ENCODE measurements at regions not wholly inside any gene's neighbourhood (a gene's known extent, or its start where the extent isn't known, plus 50 kb on each side); places are given as distances from the start of the nearest gene placed in this dataset.
"Not testable (repeated sequence)": the region's sequence is repeated elsewhere in the genome, so short reads cannot be mapped to it uniquely, and the experiment has no call there.

DNA sequence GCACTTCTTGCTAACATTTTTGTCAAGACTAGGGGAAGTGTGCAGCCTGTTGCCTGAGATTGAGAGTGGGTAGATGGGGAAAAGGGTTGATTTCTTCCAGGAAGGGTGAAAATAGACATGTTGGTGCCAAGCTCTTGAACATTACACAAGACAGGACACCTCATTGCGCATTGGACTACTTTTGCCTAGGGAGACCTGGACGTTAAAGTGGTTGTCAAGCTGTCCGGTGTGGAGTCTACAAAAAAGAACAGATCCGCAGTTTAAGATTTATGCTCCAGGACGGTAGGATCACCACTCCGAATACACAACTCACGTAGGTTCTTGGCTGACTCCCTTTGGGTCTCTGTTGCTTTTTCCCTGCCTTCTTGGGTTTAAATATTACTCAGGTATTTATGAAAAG lies 56.3 kb upstream of the LRIG1 start:
- intact Hi-C loops (cut with micrococcal nuclease) = no loop called here
- H3K9me1 ChIP-seq (replicated peaks; ENCODE audit: control insufficient read depth, extremely low read depth, insufficient read depth, low read length) = no peaks in the 10 kb centered on the region
- no peak overlapping the region for H3K27ac ChIP-seq (ENCODE audit: insufficient read depth, low read depth, low read length)
- dilution Hi-C loops (cut with MboI; ENCODE audit: extremely low pct_ligation_motif_present, low sequenced_read_pairs) = no loop called here
- no peak for DNase-seq (ENCODE audit: low read depth, low spot score)
- H3K4me3 ChIP-seq (replicated peaks in 1 of 3; ENCODE audit: insufficient read depth in 1 of 3, low read depth in 1 of 3, low read length in 3 of 3) = no peak overlapping the region
- no peak overlapping the region for H3K9ac ChIP-seq (replicated peaks; ENCODE audit: extremely low read depth, insufficient read depth, low read length)
- H3K4me2 ChIP-seq (ENCODE audit: insufficient read depth, low read length) = no peak overlapping the region
- no peak for FAIRE-seq
- POLR2A ChIA-PET = no interaction called here
- H3K27me3 ChIP-seq (ENCODE audit: control insufficient read depth in 2 of 2, insufficient read depth in 2 of 2, low read length in 2 of 2) = peaks cover 2 to 5% of the 10 kb centered on the region in 2 experiments
- H3K9me3 ChIP-seq (replicated peaks; ENCODE audit: control insufficient read depth, insufficient read depth, low read length) = no peaks in the 10 kb centered on the region
- TF ChIP-seq, protein P1, sequence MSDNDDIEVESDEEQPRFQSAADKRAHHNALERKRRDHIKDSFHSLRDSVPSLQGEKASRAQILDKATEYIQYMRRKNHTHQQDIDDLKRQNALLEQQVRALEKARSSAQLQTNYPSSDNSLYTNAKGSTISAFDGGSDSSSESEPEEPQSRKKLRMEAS (IDR thresholded peaks at IDR 0.05; ENCODE audit: insufficient read depth, insufficient read length) = no peak
- TF ChIP-seq POLR2AphosphoS5 (IDR thresholded peaks at IDR 0.05; ENCODE audit: insufficient read depth, low read depth, low read length) (no peak), MYC (IDR thresholded peaks at IDR 0.05; ENCODE audit: low read depth, low read length) (no peak), POLR2A (IDR thresholded peaks at IDR 0.05; ENCODE audit: low read depth, low read length) (no peak), GATA2 (IDR thresholded peaks at IDR 0.05; ENCODE audit: insufficient read depth, insufficient read length, low read depth, low read length) (no peak), CTCF (IDR thresholded peaks at IDR 0.05; ENCODE audit: extremely low read depth in 1 of 2, insufficient read depth in 1 of 2, low read depth in 1 of 2, low read length in 2 of 2) (no peak), JUN (IDR thresholded peaks at IDR 0.05; ENCODE audit: borderline replicate concordance, insufficient read depth, insufficient read length, low read depth) (no peak), FOS (IDR thresholded peaks at IDR 0.05; ENCODE audit: borderline replicate concordance, insufficient read depth, low read length) (no peak), EZH2 (IDR thresholded peaks at IDR 0.05; ENCODE audit: borderline replicate concordance, low read depth, low read length, severe bottlenecking) (no peak)
- H3K4me1 ChIP-seq (ENCODE audit: control insufficient read depth, extremely low read depth, insufficient read depth, low read length) = peaks cover 6% of the 10 kb centered on the region
- no peaks in the 10 kb centered on the region for H3K36me3 ChIP-seq (ENCODE audit: control insufficient read depth in 2 of 2, extremely low read depth in 1 of 2, insufficient read depth in 2 of 2, low read length in 2 of 2)
- no peak overlapping the region for H2AFZ ChIP-seq (ENCODE audit: low read depth, low read length)
- CTCF ChIA-PET = no interaction called here
- no peaks in the 10 kb centered on the region for H4K20me1 ChIP-seq (replicated peaks; ENCODE audit: control insufficient read depth, extremely low read depth, insufficient read depth, low read length)
- H3K79me2 ChIP-seq (ENCODE audit: control insufficient read depth, insufficient read depth, low read length) = no peaks in the 10 kb centered on the region
- no TSS peak for BruUV-seq (replicated peaks)

DNA sequence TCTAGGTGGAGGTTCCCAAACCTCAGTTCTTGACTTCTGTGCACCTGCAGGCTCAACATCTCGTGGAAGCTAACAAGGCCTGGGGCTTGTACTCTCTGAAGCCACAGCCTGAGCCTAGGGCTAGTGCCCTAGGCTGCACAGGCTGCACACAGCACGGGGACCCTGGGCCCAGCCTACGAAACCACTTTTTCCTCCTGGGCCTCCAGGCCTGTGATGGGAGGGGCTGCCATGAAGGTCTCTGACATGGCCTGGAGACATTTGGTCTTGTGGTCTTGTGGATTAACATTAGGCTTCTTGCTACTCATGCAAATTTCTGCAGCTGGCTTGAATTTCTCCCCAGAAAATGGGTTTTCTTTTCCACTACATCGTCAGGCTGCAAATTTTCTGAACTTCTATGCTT lies 59.1 kb upstream of the LRIG1 start:
- DNase-seq (ENCODE audit: low read depth, low spot score); H3K4me1 ChIP-seq (ENCODE audit: control insufficient read depth, extremely low read depth, insufficient read depth, low read length); H3K27ac ChIP-seq (ENCODE audit: insufficient read depth, low read depth, low read length); CTCF ChIA-PET; POLR2A ChIA-PET; H3K27me3 ChIP-seq (ENCODE audit: control insufficient read depth in 2 of 2, insufficient read depth in 2 of 2, low read length in 2 of 2); H4K20me1 ChIP-seq (replicated peaks; ENCODE audit: control insufficient read depth, extremely low read depth, insufficient read depth, low read length); H3K79me2 ChIP-seq (ENCODE audit: control insufficient read depth, insufficient read depth, low read length); H2AFZ ChIP-seq (ENCODE audit: low read depth, low read length); H3K4me3 ChIP-seq (replicated peaks in 1 of 3; ENCODE audit: insufficient read depth in 1 of 3, low read depth in 1 of 3, low read length in 3 of 3); intact Hi-C loops (cut with micrococcal nuclease); FAIRE-seq; dilution Hi-C loops (cut with MboI; ENCODE audit: extremely low pct_ligation_motif_present, low sequenced_read_pairs); H3K9me3 ChIP-seq (replicated peaks; ENCODE audit: control insufficient read depth, insufficient read depth, low read length); BruUV-seq (replicated peaks); H3K4me2 ChIP-seq (ENCODE audit: insufficient read depth, low read length); H3K9me1 ChIP-seq (replicated peaks; ENCODE audit: control insufficient read depth, extremely low read depth, insufficient read depth, low read length); H3K36me3 ChIP-seq (ENCODE audit: control insufficient read depth in 2 of 2, extremely low read depth in 1 of 2, insufficient read depth in 2 of 2, low read length in 2 of 2); H3K9ac ChIP-seq (replicated peaks; ENCODE audit: extremely low read depth, insufficient read depth, low read length): not testable (repeated sequence)

All from endothelial cell of umbilical vein (primary cell).